SK-N-SH treated with all-trans-retinoic acid at 6 μM for 48 hours (cell line): ENCODE measurements at regions not wholly inside any gene's neighbourhood (a gene's known extent, or its start where the extent isn't known, plus 50 kb on each side); places are given as distances from the start of the nearest gene placed in this dataset.

Experiments used
- ATAC-seq: fragments of 200-7000 bp; cut with Tn5 transposase; 3 replicates; pipeline ENCODE4 v1.9.1; 2020; ENCODE audit warnings: mild to moderate bottlenecking, moderate library complexity
- ARNTL ChIP-seq: fragments of 450-650 bp; formaldehyde crosslinking; IDR thresholded peaks from 2 replicates; pipeline ENCODE4 v1.5.0; 2020; ENCODE audit warnings: low read depth, mild to moderate bottlenecking, moderate library complexity, borderline replicate concordance
- BACH2 ChIP-seq: fragments of 250-450 bp; sonication (Bioruptor Pico); IDR thresholded peaks from 2 replicates; pipeline ENCODE4 v1.9.0; 2021; ENCODE audit warnings: mild to moderate bottlenecking, borderline replicate concordance
- CREB5 ChIP-seq: fragments of 250-450 bp; sonication (Bioruptor Pico); IDR thresholded peaks from 2 replicates; pipeline ENCODE4 v1.5.1; 2020; ENCODE audit warnings: low read depth, mild to moderate bottlenecking, moderate library complexity
- CSDC2 ChIP-seq: fragments of 250-450 bp; sonication (Bioruptor Pico); IDR thresholded peaks from 2 replicates; pipeline ENCODE4 v1.5.0; 2020; ENCODE audit warnings: mild to moderate bottlenecking, moderate library complexity
- CSRNP3 ChIP-seq: fragments of 250-450 bp; sonication (Bioruptor Pico); IDR thresholded peaks from 2 replicates; pipeline ENCODE4 v1.5.1; 2021; ENCODE audit warnings: mild to moderate bottlenecking, moderate library complexity
- GLIS3 ChIP-seq: fragments of 250-450 bp; sonication (Bioruptor Pico); IDR thresholded peaks from 2 replicates; pipeline ENCODE4 v1.5.0; 2020; ENCODE audit warnings: mild to moderate bottlenecking, moderate library complexity
- ISL1 ChIP-seq: fragments of 250-450 bp; sonication (Bioruptor Pico); IDR thresholded peaks from 2 replicates; pipeline ENCODE4 v2.1.2; 2022; ENCODE audit warnings: mild to moderate bottlenecking, moderate library complexity
- OSR1 ChIP-seq: fragments of 250-450 bp; sonication (Bioruptor Pico); IDR thresholded peaks from 2 replicates; pipeline ENCODE4 v1.8.0; 2022; ENCODE audit warnings: moderate library complexity, mild to moderate bottlenecking, inconsistent platforms
- PATZ1 ChIP-seq: fragments of 250-450 bp; sonication (Bioruptor Pico); IDR thresholded peaks from 2 replicates; pipeline ENCODE4 v1.8.0; 2020; ENCODE audit warnings: mild to moderate bottlenecking, moderate library complexity, borderline replicate concordance
- POU6F1 ChIP-seq: fragments of 250-450 bp; sonication (Bioruptor Pico); IDR thresholded peaks from 2 replicates; pipeline ENCODE4 v1.8.0; 2021; ENCODE audit warnings: low read depth, mild to moderate bottlenecking, moderate library complexity, borderline replicate concordance
- PPARA ChIP-seq: fragments of 250-450 bp; sonication (Bioruptor Pico); IDR thresholded peaks from 2 replicates; pipeline ENCODE4 v1.5.0; 2020; ENCODE audit warnings: mild to moderate bottlenecking, borderline replicate concordance
- RARB ChIP-seq: fragments of 250-450 bp; sonication (Bioruptor Pico); IDR thresholded peaks from 2 replicates; pipeline ENCODE4 v1.8.0; 2021; ENCODE audit warnings: mild to moderate bottlenecking, moderate library complexity
- SNAI2 ChIP-seq: fragments of 250-450 bp; sonication (Bioruptor Pico); IDR thresholded peaks from 2 replicates; pipeline ENCODE4 v1.5.0; 2020; ENCODE audit warnings: mild to moderate bottlenecking, moderate library complexity
- TCF4 ChIP-seq: fragments of 250-450 bp; sonication (Bioruptor Pico); IDR thresholded peaks from 2 replicates; pipeline ENCODE4 v1.8.0; 2021; ENCODE audit warnings: mild to moderate bottlenecking, moderate library complexity, borderline replicate concordance
- TOX ChIP-seq: fragments of 250-450 bp; sonication (Bioruptor Pico); IDR thresholded peaks from 2 replicates; pipeline ENCODE4 v1.8.0; 2021; ENCODE audit warnings: mild to moderate bottlenecking, moderate library complexity, borderline replicate concordance
- ZC3H10 ChIP-seq: fragments of 250-450 bp; sonication (Bioruptor Pico); IDR thresholded peaks from 2 replicates; pipeline ENCODE4 v1.5.1; 2021; ENCODE audit warnings: mild to moderate bottlenecking, moderate library complexity
- ZFP3 ChIP-seq: fragments of 250-450 bp; sonication (Bioruptor Pico); IDR thresholded peaks from 2 replicates; pipeline ENCODE4 v1.5.0; 2020; ENCODE audit warnings: mild to moderate bottlenecking, moderate library complexity
- ZFP30 ChIP-seq: fragments of 450-650 bp; formaldehyde crosslinking; IDR thresholded peaks from 2 replicates; pipeline ENCODE4 v1.5.0; 2022; ENCODE audit warnings: mild to moderate bottlenecking, moderate library complexity
- ZNF565 ChIP-seq: fragments of 450-650 bp; formaldehyde crosslinking; conservative IDR thresholded peaks from 2 replicates; pipeline ENCODE4 v1.5.0; 2020; ENCODE audit warnings: low read depth, mild to moderate bottlenecking, moderate library complexity
- ZNF70 ChIP-seq: fragments of 450-650 bp; formaldehyde crosslinking; IDR thresholded peaks from 2 replicates; pipeline ENCODE4 v1.5.0; 2020; ENCODE audit warnings: mild to moderate bottlenecking, moderate library complexity
- ZNF8 ChIP-seq: fragments of 450-650 bp; formaldehyde crosslinking; IDR thresholded peaks from 2 replicates; pipeline ENCODE4 v1.5.0; 2020; ENCODE audit warnings: mild to moderate bottlenecking, moderate library complexity

GRCh38 chr6:12474167-12475140, 184.3 kb downstream of the EDN1 start:
- no peak for ATAC-seq
- TF ChIP-seq CSRNP3 (CRISPR knock-in tag) (no peak), TCF4 (no peak), ZNF8 (CRISPR knock-in tag) (no peak), ZFP3 (CRISPR knock-in tag) (no peak), SNAI2 (CRISPR knock-in tag) (no peak), RARB (CRISPR knock-in tag) (no peak), ZNF565 (CRISPR knock-in tag) (no peak), ISL1 (CRISPR knock-in tag) (no peak), PATZ1 (CRISPR knock-in tag) (no peak), POU6F1 (no peak), ZC3H10 (CRISPR knock-in tag) (no peak), CREB5 (CRISPR knock-in tag) (no peak), TOX (CRISPR knock-in tag) (no peak), GLIS3 (CRISPR knock-in tag) (no peak), BACH2 (CRISPR knock-in tag) (no peak), CSDC2 (no peak), ZFP30 (no peak), ZNF70 (no peak), ARNTL (CRISPR knock-in tag) (no peak), PPARA (CRISPR knock-in tag) (no peak)
- TF ChIP-seq, all 23 proteins: peak for 0

- no peak for ATAC-seq
- TF ChIP-seq POU6F1 (no peak), CSRNP3 (CRISPR knock-in tag) (no peak), ZNF70 (no peak)
These were observed 186.3 kb downstream of the EDN1 start for GRCh38 chr6:12476484-12476883.

GRCh38 chr6:12477616-12478015, 187.5 kb downstream of the EDN1 start:
- ATAC-seq, result no peak
- no peak for TF ChIP-seq ZC3H10 (CRISPR knock-in tag)
- TF ChIP-seq ARNTL (CRISPR knock-in tag), result no peak
- TF ChIP-seq OSR1 (CRISPR knock-in tag), result no peak
- TF ChIP-seq SNAI2 (CRISPR knock-in tag), result no peak
- no peak for TF ChIP-seq POU6F1
- no peak for TF ChIP-seq GLIS3 (CRISPR knock-in tag)
- TF ChIP-seq CSDC2, result no peak
- no peak for TF ChIP-seq ZNF70
- no peak for TF ChIP-seq ZFP30
- TF ChIP-seq RARB (CRISPR knock-in tag), result no peak
- TF ChIP-seq PPARA (CRISPR knock-in tag), result no peak
- no peak for TF ChIP-seq PATZ1 (CRISPR knock-in tag)
- no peak for TF ChIP-seq ZNF8 (CRISPR knock-in tag)
